Breast epithelium (tissue), 4 donors: ENCODE measurements at regions not wholly inside any gene's neighbourhood (a gene's known extent, or its start where the extent isn't known, plus 50 kb on each side); places are given as distances from the start of the nearest gene placed in this dataset.

Experiments used
- DNase-seq, 2 donors: peaks; one replicate each; pipeline ENCODE4 v3.0.0-alpha.2; 2019; ENCODE audit warnings: low spot score in 2 of 2
- H3K27ac ChIP-seq, 2 donors: fragments of 200-600 bp; sonication (generic) in 1 of 2; one replicate each; pipeline ENCODE4 v1.5.1; 2016 to 2019; ENCODE audit warnings: mild to moderate bottlenecking in 1 of 2
- H3K27me3 ChIP-seq, 2 donors: fragments of 200-600 bp; sonication (generic) in 1 of 2; one replicate each; pipeline versions ENCODE4 v1.5.1 to v1.6.0; 2017 to 2019; ENCODE audit warnings: control low read depth in 1 of 2, mild to moderate bottlenecking in 1 of 2
- H3K36me3 ChIP-seq: fragments of 200-600 bp; one replicate; pipeline ENCODE4 v1.5.1; 2019
- H3K4me1 ChIP-seq, 2 donors: fragments of 200-600 bp; sonication (generic); one replicate each; pipeline ENCODE4 v1.5.1; 2016 to 2019; ENCODE audit warnings: control low read depth in 1 of 2
- H3K4me3 ChIP-seq, 3 donors: fragments of 200-600 bp; sonication (generic); 1 replicate in 2 of 3; 2 replicates in 1 of 3; pipeline ENCODE4 v1.5.1; 2016 to 2019; ENCODE audit warnings: mild to moderate bottlenecking in 3 of 3, moderate library complexity in 2 of 3
- H3K9me3 ChIP-seq, 2 donors: fragments of 200-600 bp; sonication (generic) in 1 of 2; one replicate each; pipeline ENCODE4 v1.5.1; 2016 to 2019; ENCODE audit warnings: control low read depth in 1 of 2
- POLR2A ChIP-seq: fragments of 450-650 bp; IDR thresholded peaks from one replicate; pipeline ENCODE4 v1.6.1; 2016; ENCODE audit warnings: antibody characterized with exemption, mild to moderate bottlenecking, moderate library complexity
- POLR2AphosphoS5 ChIP-seq, 3 donors: sonication (generic); formaldehyde crosslinking; IDR thresholded peaks; one replicate each; pipeline ENCODE4 v1.6.1; 2017; ENCODE audit warnings: antibody characterized with exemption in 3 of 3
- intact Hi-C: fragments of 100-400 bp; cut with DNase I; formaldehyde crosslinking; loops from one replicate; pipeline ENCODE4 v1.15.1; 2023; ENCODE audit warnings: low total_unique reads
- TF ChIP-seq, protein P1 (sequence below), 3 donors: fragments of 450-650 bp; IDR thresholded peaks; one replicate each; pipeline ENCODE4 v1.5.1; 2016 to 2017; ENCODE audit warnings: antibody characterized with exemption in 3 of 3, mild to moderate bottlenecking in 3 of 3, moderate library complexity in 3 of 3

- TF ChIP-seq, protein P1, sequence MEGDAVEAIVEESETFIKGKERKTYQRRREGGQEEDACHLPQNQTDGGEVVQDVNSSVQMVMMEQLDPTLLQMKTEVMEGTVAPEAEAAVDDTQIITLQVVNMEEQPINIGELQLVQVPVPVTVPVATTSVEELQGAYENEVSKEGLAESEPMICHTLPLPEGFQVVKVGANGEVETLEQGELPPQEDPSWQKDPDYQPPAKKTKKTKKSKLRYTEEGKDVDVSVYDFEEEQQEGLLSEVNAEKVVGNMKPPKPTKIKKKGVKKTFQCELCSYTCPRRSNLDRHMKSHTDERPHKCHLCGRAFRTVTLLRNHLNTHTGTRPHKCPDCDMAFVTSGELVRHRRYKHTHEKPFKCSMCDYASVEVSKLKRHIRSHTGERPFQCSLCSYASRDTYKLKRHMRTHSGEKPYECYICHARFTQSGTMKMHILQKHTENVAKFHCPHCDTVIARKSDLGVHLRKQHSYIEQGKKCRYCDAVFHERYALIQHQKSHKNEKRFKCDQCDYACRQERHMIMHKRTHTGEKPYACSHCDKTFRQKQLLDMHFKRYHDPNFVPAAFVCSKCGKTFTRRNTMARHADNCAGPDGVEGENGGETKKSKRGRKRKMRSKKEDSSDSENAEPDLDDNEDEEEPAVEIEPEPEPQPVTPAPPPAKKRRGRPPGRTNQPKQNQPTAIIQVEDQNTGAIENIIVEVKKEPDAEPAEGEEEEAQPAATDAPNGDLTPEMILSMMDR (IDR thresholded peaks at IDR 0.05) = no peak
- TF ChIP-seq POLR2A = no peak
- TF ChIP-seq POLR2AphosphoS5 (IDR thresholded peaks at IDR 0.05) = no peak
- Histone ChIP-seq H3K4me3 (no peak overlapping the region), H3K27me3 (no peaks in the 10 kb centered on the region), H3K36me3 (no peaks in the 10 kb centered on the region), H3K27ac (no peak overlapping the region), H3K9me3 (no peaks in the 10 kb centered on the region), H3K4me1 (no peaks in the 10 kb centered on the region)
- DNase-seq = peak in 1 of 2 donors; percentile 25
- intact Hi-C loops = no loop called here
Observed at GRCh38 chr2:5751873-5752482, 59.8 kb downstream of the SOX11 start.

DNA sequence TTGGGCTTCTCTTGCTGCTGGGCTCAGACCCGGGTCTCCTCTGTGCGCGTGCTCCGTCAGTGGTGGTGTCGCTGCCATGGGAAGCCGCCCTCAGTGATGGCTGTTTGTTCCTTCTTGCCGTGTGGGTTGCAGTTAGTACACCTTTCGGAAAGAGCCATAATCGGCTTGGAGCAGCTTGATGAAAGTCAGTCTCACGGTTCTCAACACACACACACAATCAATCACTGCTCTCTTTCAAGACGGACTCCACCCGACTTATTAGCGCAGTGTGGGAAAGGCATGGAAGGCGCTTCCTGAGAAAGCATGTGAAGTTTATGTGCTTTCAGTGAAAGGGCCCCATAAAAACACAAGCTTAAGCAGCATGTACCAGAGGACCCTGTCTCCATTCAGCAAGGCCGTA, 64.1 kb downstream of the SOX11 start:
- H3K4me3 ChIP-seq = no peak overlapping the region
- no peaks in the 10 kb centered on the region for H3K27me3 ChIP-seq
- H3K27ac ChIP-seq = no peak overlapping the region
- no peaks in the 10 kb centered on the region for H3K36me3 ChIP-seq
- DNase-seq = no peak
- no peak for TF ChIP-seq POLR2AphosphoS5 (IDR thresholded peaks at IDR 0.05)
- no peak for TF ChIP-seq POLR2A
- intact Hi-C loops = no loop called here
- H3K4me1 ChIP-seq = no peaks in the 10 kb centered on the region
- H3K9me3 ChIP-seq = no peaks in the 10 kb centered on the region

DNA sequence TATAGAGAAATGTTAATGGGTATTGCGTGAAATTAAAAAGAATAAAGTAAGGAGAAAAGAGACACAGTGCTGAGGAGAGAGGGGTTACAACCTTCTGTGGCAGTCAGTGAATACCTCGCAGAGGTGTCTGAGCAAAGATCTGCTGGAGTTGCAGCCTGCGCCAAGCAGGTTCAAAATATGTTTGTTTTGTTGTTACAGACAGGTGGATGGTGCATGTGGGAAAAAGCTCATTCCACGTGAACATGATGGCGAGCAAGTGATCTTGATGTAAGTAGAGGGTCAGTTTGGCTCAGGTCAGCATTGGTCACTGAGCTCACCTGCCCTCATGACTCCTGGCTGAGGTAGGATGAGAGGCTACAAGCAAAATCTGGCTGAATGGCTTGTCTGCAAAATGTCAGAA, 66.2 kb downstream of the SOX11 start:
- TF ChIP-seq, protein P1 (IDR thresholded peaks at IDR 0.05) = no peak
- TF ChIP-seq POLR2A = no peak
- TF ChIP-seq POLR2AphosphoS5 (IDR thresholded peaks at IDR 0.05) = no peak
- intact Hi-C loops = no loop called here
- Histone ChIP-seq H3K4me1 (no peaks in the 10 kb centered on the region), H3K27ac (no peak overlapping the region), H3K27me3 (no peaks in the 10 kb centered on the region), H3K9me3 (no peaks in the 10 kb centered on the region), H3K4me3 (no peak overlapping the region), H3K36me3 (no peaks in the 10 kb centered on the region)
- DNase-seq = no peak

GRCh38 chr2:5759949-5760348, 67.8 kb downstream of the SOX11 start:
- intact Hi-C loops = loop anchor here (5.0 kb wide), 1 partner anchor 898 kb away; no protein-coding TSS in a partner anchor
- H3K27me3 ChIP-seq = no peaks in the 10 kb centered on the region
- H3K36me3 ChIP-seq = no peaks in the 10 kb centered on the region
- no peaks in the 10 kb centered on the region for H3K4me1 ChIP-seq
- no peaks in the 10 kb centered on the region for H3K9me3 ChIP-seq
- no peak for DNase-seq
- H3K4me3 ChIP-seq = no peak overlapping the region
- TF ChIP-seq, protein P1 (IDR thresholded peaks at IDR 0.05) = no peak
- TF ChIP-seq POLR2AphosphoS5 (IDR thresholded peaks at IDR 0.05) (no peak), POLR2A (no peak)
- no peak overlapping the region for H3K27ac ChIP-seq

- H3K27me3 ChIP-seq = no peaks in the 10 kb centered on the region
- no peaks in the 10 kb centered on the region for H3K4me1 ChIP-seq
- H3K9me3 ChIP-seq = no peaks in the 10 kb centered on the region
- no peak for TF ChIP-seq POLR2A
- no peak for TF ChIP-seq POLR2AphosphoS5 (IDR thresholded peaks at IDR 0.05)
- TF ChIP-seq, protein P1 (IDR thresholded peaks at IDR 0.05) = no peak
- H3K36me3 ChIP-seq = no peaks in the 10 kb centered on the region
- H3K27ac ChIP-seq = no peak overlapping the region
- H3K4me3 ChIP-seq = no peak overlapping the region
- DNase-seq = no peak
- intact Hi-C loops = loop anchor here (5.0 kb wide), 1 partner anchor 901 kb away; no protein-coding TSS in a partner anchor
Observed at GRCh38 chr2:5763531-5763930, 71.3 kb downstream of the SOX11 start.
